NB4 (cell line): ENCODE measurements at regions not wholly inside any gene's neighbourhood (a gene's known extent, or its start where the extent isn't known, plus 50 kb on each side); places are given as distances from the start of the nearest gene placed in this dataset.
"Not testable (repeated sequence)": the region's sequence is repeated elsewhere in the genome, so short reads cannot be mapped to it uniquely, and the experiment has no call there.

Experiments used
- DNase-seq: peaks from one replicate; pipeline ENCODE4 v3.0.0; 2010; ENCODE audit warnings: low read depth
- H3K4me3 ChIP-seq: one replicate; pipeline ENCODE4 v1.5.1; 2011; ENCODE audit warnings: mild to moderate bottlenecking, low read depth, low read length, moderate library complexity
- MYC ChIP-seq: IDR thresholded peaks from 2 replicates; pipeline ENCODE4 v1.6.1; 2011; ENCODE audit warnings: low read depth, low read length
- POLR2A ChIP-seq: IDR thresholded peaks from 2 replicates; pipeline ENCODE4 v1.6.1; 2011; ENCODE audit warnings: mild to moderate bottlenecking; ENCODE audit not compliant: insufficient read length; ENCODE audit errors: extremely low read depth
- TF ChIP-seq, protein P1 (sequence below): IDR thresholded peaks from 2 replicates; pipeline ENCODE4 v1.6.1; 2011; ENCODE audit warnings: low read depth, low read length
- TF ChIP-seq, protein P2 (sequence below): IDR thresholded peaks from one replicate; pipeline ENCODE4 v1.5.1; 2012; ENCODE audit warnings: low read depth, low read length

DNA sequence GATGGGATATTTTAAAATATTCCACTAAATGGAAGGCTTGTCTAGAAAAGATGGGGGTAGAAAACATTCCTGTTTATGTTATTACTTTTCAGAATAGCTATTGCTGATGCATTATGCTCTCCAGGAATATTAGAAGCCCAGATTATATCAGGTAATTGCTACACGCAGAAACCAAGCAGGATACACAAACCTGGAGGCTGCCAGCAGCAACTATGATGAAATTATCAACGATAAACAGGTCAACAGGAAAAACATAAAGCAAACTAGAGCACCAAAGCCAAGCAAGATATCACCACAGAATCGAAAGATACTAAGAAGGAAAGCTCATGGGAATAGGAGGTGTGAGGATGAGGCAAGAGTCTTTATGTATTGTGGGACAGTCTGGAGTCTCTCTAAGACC is 113.2 kb upstream of the SPATS2L start:
- no peak overlapping the region for H3K4me3 ChIP-seq
- DNase-seq, result no peak
- TF ChIP-seq POLR2A (no peak), MYC (no peak)
- TF ChIP-seq, protein P1, sequence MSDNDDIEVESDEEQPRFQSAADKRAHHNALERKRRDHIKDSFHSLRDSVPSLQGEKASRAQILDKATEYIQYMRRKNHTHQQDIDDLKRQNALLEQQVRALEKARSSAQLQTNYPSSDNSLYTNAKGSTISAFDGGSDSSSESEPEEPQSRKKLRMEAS, result no peak
- TF ChIP-seq, protein P2, sequence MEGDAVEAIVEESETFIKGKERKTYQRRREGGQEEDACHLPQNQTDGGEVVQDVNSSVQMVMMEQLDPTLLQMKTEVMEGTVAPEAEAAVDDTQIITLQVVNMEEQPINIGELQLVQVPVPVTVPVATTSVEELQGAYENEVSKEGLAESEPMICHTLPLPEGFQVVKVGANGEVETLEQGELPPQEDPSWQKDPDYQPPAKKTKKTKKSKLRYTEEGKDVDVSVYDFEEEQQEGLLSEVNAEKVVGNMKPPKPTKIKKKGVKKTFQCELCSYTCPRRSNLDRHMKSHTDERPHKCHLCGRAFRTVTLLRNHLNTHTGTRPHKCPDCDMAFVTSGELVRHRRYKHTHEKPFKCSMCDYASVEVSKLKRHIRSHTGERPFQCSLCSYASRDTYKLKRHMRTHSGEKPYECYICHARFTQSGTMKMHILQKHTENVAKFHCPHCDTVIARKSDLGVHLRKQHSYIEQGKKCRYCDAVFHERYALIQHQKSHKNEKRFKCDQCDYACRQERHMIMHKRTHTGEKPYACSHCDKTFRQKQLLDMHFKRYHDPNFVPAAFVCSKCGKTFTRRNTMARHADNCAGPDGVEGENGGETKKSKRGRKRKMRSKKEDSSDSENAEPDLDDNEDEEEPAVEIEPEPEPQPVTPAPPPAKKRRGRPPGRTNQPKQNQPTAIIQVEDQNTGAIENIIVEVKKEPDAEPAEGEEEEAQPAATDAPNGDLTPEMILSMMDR, result no peak

DNA sequence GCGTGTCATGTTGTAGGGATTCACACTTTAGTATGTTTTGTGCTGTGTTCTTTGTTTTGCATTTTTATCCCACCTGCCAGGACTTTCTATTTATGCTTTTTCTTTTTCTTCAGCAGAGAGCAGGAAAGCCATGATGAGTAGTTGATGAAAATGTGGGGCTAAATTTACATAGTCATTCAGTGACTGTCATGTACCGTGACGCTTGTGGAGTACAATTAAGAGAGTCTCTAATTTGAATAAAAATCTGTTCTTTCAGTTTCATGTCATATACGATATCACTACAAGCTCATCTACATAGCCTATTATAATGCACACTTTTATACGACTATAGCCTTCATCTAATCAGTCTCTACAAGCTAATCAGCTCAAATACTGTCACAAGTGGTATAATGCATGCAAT is 112.7 kb upstream of the SPATS2L start:
- no peak for TF ChIP-seq POLR2A
- TF ChIP-seq, protein P1, result no peak
- no peak for TF ChIP-seq MYC
- H3K4me3 ChIP-seq, result no peak overlapping the region
- DNase-seq, result no peak

DNA sequence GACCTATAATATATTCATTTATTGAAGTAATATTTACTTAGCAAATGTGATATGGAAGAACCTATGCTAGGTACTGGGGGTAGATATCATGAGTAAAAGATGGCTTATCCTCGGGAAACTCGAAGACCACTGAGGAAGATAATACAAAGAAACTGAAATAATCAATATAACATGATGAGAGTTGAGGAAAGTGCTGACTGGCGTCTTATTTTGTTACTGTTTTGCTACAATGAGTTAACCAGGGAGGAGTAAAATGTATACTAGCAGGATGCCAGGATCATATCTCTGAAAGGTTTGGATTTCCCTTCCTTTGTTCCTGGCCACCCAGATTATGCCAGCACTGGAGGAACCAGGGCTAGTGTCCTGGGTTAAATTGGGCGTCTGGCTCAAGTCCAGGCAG is 111.7 kb upstream of the SPATS2L start:
- TF ChIP-seq POLR2A (no peak), MYC (no peak)
- TF ChIP-seq, protein P1, result no peak
- TF ChIP-seq, protein P2, result no peak
- no peak for DNase-seq
- no peak overlapping the region for H3K4me3 ChIP-seq

DNA sequence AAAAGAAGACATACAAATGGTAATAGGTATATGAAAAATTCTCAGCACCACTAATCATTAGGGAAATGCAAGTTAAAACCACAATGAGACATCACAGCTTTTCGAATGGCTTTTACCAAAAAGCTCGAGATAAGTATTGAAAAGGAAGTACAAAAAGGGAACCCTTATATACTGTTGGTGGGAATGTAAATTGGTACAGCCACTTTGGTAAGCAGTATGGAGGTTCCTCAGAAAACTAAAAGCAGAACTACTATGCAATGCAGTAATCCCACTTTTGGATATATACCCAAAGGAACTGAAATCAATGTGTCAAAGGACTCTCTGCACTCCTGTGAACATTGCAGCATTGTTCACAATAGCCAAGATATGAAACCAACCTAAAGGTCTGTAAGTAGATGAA is 107.5 kb upstream of the SPATS2L start:
- peak; percentile 34 for DNase-seq

DNA sequence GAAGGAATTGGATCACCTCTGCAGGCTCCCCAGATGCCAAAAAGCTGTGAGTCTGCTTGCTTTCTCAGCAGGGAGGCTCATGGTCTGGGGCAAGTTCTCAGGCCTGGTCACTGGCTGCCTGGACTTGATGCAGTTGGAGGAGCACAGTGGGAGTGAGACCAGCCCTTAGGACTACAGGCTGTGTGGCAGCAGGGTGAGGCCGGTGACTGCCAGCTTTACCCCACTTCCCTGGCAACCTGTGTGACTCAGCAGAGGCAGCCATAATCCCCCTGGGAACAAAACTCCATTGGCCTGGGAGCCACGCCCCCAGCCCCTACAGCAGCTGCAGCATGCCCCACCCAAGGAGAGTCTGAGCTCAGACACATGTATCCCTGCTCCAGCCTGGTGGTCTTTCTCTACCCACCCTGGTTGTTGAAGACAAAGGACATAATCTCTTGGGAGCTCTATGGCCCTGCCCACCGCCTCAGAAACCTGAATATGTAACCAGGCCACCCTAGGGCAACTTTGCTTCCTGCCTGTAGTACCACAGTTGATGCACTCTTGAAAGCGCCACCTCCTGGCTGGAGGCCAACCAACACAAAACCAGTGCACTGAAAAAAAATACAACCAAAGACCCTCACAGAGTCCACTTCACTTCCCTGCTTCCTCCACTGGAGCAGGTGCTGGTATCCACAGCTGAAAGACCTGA is 106.8 kb upstream of the SPATS2L start:
- DNase-seq, result peak; percentile 33
- no peak overlapping the region for H3K4me3 ChIP-seq
- TF ChIP-seq, protein P2, result peak; percentile 12
- TF ChIP-seq POLR2A, result no peak
- no peak for TF ChIP-seq MYC

More for the DNA sequence above, 107.5 kb upstream of the SPATS2L start:
- no peak overlapping the region for H3K4me3 ChIP-seq
- TF ChIP-seq MYC, result no peak
- TF ChIP-seq, protein P2, result no peak
- TF ChIP-seq, protein P1, result no peak
- TF ChIP-seq POLR2A, result no peak

DNA sequence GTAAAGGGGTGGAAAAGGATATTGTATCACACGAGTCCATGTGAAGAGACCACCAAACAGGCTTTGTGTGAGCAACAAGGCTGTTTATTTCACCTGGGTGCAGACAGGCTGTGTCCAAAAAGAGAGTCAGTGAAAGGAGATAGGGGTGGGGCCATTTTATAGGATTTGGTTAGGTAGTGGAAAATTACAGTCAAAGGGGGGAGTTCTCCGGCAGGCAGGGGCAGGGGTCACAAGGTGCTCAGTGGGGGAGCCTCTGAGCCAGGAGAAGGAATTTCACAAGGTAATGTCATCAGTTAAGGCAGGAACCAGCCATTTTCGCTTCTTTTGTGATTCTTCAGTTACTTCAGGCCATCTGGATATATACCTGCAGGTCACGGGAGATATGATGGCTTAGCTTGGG is 104.7 kb upstream of the SPATS2L start:
- not testable (repeated sequence) for H3K4me3 ChIP-seq, DNase-seq

DNA sequence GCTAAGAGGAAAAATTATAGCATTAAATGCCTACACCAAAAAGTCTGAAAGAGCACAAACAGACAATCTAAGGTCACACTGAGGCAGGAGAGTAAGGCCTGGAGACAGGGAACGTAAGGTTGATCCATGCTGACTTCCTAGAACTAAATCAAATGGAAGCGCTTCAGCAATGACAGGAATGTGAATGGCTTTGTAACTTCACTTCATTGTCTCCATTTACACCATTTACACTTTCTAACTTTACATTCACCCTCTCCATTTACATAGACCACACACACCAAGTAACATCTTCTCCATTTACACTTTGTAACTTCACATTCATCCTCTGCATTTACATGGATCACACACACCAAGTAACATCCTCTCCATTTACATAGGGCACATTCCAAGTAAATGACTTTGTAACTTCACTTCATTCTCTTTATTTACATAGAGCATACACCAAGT is 103.1 kb upstream of the SPATS2L start:
- DNase-seq, result no peak
- TF ChIP-seq, protein P1, result no peak
- TF ChIP-seq MYC (no peak), POLR2A (no peak)
- TF ChIP-seq, protein P2, result no peak
- no peak overlapping the region for H3K4me3 ChIP-seq
